GM12878 (cell line): ENCODE measurements at regions not wholly inside any gene's neighbourhood (a gene's known extent, or its start where the extent isn't known, plus 50 kb on each side); places are given as distances from the start of the nearest gene placed in this dataset.
A peak's percentile ranks its signal among the peaks of the same experiment; 100 is the strongest.

ENCODE experiments used
- ATAC-seq: fragments of 200-7000 bp; cut with Tn5 transposase; 3 replicates; pipeline ENCODE4 v1.9.1; 2020; ENCODE audit warnings: mild to moderate bottlenecking, moderate library complexity
- BruUV-seq: library from RNA; stranded (reverse); fragments of 400-500 nt; replicated peaks from 2 replicates; lab custom pipeline; 2021; lab: Mats Ljungman, UMichigan
- CTCF ChIA-PET: fragments of 300-600 bp; sonication (Branson Sonifier 250); formaldehyde crosslinking; extraction: SDS; loops from one replicate; lab custom pipeline; 2021; ENCODE audit warnings: inconsistent platforms; lab: Yijun Ruan, JAX
- POLR2A ChIA-PET: fragments of 350-600 bp; formaldehyde crosslinking; extraction: SDS; loops from one replicate; lab custom pipeline; 2021; ENCODE audit warnings: inconsistent platforms; lab: Charles Lee
- RAD21 ChIA-PET: fragments of 300-600 bp; sonication (Branson Sonifier 250); formaldehyde crosslinking; loops from one replicate; lab custom pipeline; 2023; ENCODE audit warnings: antibody characterized with exemption; ENCODE audit not compliant: unreplicated experiment; lab: Charles Lee
- SMC1A ChIA-PET: fragments of 300-600 bp; sonication (Branson Sonifier 250); formaldehyde crosslinking; loops from one replicate; lab custom pipeline; 2023; ENCODE audit not compliant: unreplicated experiment, uncharacterized antibody; lab: Charles Lee
- DNase-seq: peaks from one replicate; pipeline ENCODE4 v3.0.0-alpha.2; 2011; ENCODE audit warnings: low read depth, low spot score
- FAIRE-seq: peaks from 3 replicates; lab custom pipeline; 2011; peaks lifted over from hg19 to GRCh38; lab: Jason Lieb, UNC
- H2AFZ ChIP-seq: 2 replicates; pipeline ENCODE4 v1.6.0; 2011; ENCODE audit warnings: low read depth, low read length, control low read depth; ENCODE audit not compliant: control insufficient read depth
- H3K27ac ChIP-seq: 2 replicates; pipeline ENCODE4 v1.5.1; 2011; ENCODE audit warnings: control low read depth; ENCODE audit not compliant: control insufficient read depth, insufficient read depth
- H3K27me3 ChIP-seq, 2 experiments: replicated peaks in 1 of 2; 2 replicates each; pipeline versions ENCODE4 v1.6.0 to v1.6.1; 2011; ENCODE audit warnings: low read length in 1 of 2; ENCODE audit not compliant: control insufficient read depth in 2 of 2, insufficient read depth in 2 of 2
- H3K36me3 ChIP-seq, 2 experiments: 2 replicates each; pipeline ENCODE4 v1.5.1; 2011; ENCODE audit warnings: low read length in 1 of 2; ENCODE audit not compliant: control insufficient read depth in 2 of 2, insufficient read depth in 2 of 2
- H3K4me1 ChIP-seq: 2 replicates; pipeline ENCODE4 v1.6.1; 2011; ENCODE audit warnings: mild to moderate bottlenecking, low read length, moderate library complexity, mixed read lengths; ENCODE audit not compliant: control insufficient read depth, insufficient read depth
- H3K4me2 ChIP-seq: 2 replicates; pipeline ENCODE4 v1.6.0; 2011; ENCODE audit warnings: control low read depth; ENCODE audit not compliant: control insufficient read depth, insufficient read depth
- H3K4me3 ChIP-seq: fragments of 200-600 bp; sonication (generic); 2 replicates; pipeline ENCODE4 v1.5.1; 2016
- H3K79me2 ChIP-seq: 2 replicates; pipeline ENCODE4 v1.6.0; 2011; ENCODE audit warnings: low read length; ENCODE audit not compliant: control insufficient read depth, insufficient read depth
- H3K9ac ChIP-seq: 2 replicates; pipeline ENCODE4 v1.8.0; 2011; ENCODE audit warnings: low read length, control low read depth, mixed read lengths; ENCODE audit not compliant: control insufficient read depth, insufficient read depth
- H3K9me3 ChIP-seq: replicated peaks from 3 replicates; pipeline ENCODE4 v1.5.1; 2011; ENCODE audit warnings: mild to moderate bottlenecking, low read length; ENCODE audit not compliant: control insufficient read depth, insufficient read depth
- H4K20me1 ChIP-seq: 2 replicates; pipeline ENCODE4 v1.6.0; 2011; ENCODE audit not compliant: control insufficient read depth, insufficient read depth
- ATF2 ChIP-seq: IDR thresholded peaks from 2 replicates; pipeline ENCODE4 v1.6.1; 2012; ENCODE audit warnings: low read length, inconsistent platforms
- ATF7 ChIP-seq: fragments of 450-650 bp; IDR thresholded peaks from 2 replicates; pipeline ENCODE4 v1.6.1; 2016; ENCODE audit warnings: low read depth, mild to moderate bottlenecking
- BACH1 ChIP-seq: fragments of 450-650 bp; IDR thresholded peaks from 2 replicates; pipeline ENCODE4 v1.6.1; 2017; ENCODE audit warnings: mild to moderate bottlenecking, borderline replicate concordance
- CBX5 ChIP-seq: sonication (generic); IDR thresholded peaks from 2 replicates; pipeline ENCODE4 v1.6.1; 2016; ENCODE audit warnings: low read depth, moderate library complexity, mild to moderate bottlenecking, inconsistent platforms
- CHD1 ChIP-seq: IDR thresholded peaks from 2 replicates; pipeline ENCODE4 v1.6.1; 2012; ENCODE audit warnings: low read depth, low read length, improper control_type of control experiment
- CREB1 ChIP-seq: IDR thresholded peaks from 2 replicates; pipeline ENCODE4 v1.6.1; 2012; ENCODE audit warnings: low read depth, mild to moderate bottlenecking, inconsistent platforms
- DPF2 ChIP-seq: fragments of 450-650 bp; IDR thresholded peaks from 2 replicates; pipeline ENCODE4 v1.6.1; 2017; ENCODE audit warnings: mild to moderate bottlenecking
- EGR1 ChIP-seq, 2 experiments: IDR thresholded peaks; 1 replicate in 1 of 2; 2 replicates in 1 of 2; pipeline ENCODE4 v1.6.1; 2011 to 2012; ENCODE audit warnings: low read depth in 2 of 2, low read length in 2 of 2, borderline replicate concordance in 1 of 2, mild to moderate bottlenecking in 1 of 2, moderate library complexity in 1 of 2
- FOXK2 ChIP-seq: fragments of 450-650 bp; IDR thresholded peaks from 2 replicates; pipeline ENCODE4 v1.6.1; 2017; ENCODE audit warnings: mild to moderate bottlenecking, moderate library complexity
- FOXM1 ChIP-seq: IDR thresholded peaks from 2 replicates; pipeline ENCODE4 v1.6.1; 2012; ENCODE audit warnings: low read depth, mild to moderate bottlenecking, inconsistent platforms, low read length, moderate library complexity
- KDM1A ChIP-seq: fragments of 200-600 bp; sonication (generic); IDR thresholded peaks from 2 replicates; pipeline ENCODE4 v1.6.1; 2016; ENCODE audit warnings: borderline replicate concordance
- MTA3 ChIP-seq: IDR thresholded peaks from 2 replicates; pipeline ENCODE4 v1.6.1; 2012; ENCODE audit warnings: low read length, inconsistent platforms, borderline replicate concordance
- NBN ChIP-seq: fragments of 450-650 bp; IDR thresholded peaks from 2 replicates; pipeline ENCODE4 v1.6.1; 2016
- PAX5 ChIP-seq: IDR thresholded peaks from 2 replicates; pipeline ENCODE4 v1.6.1; 2011; ENCODE audit warnings: low read depth, low read length, borderline replicate concordance
- PBX3 ChIP-seq: IDR thresholded peaks from 2 replicates; pipeline ENCODE4 v1.6.1; 2011; ENCODE audit warnings: mild to moderate bottlenecking, low read depth, low read length, moderate library complexity; ENCODE audit not compliant: insufficient replicate concordance
- POU2F2 ChIP-seq: IDR thresholded peaks from 3 replicates; pipeline ENCODE4 v1.6.1; 2011; ENCODE audit warnings: low read depth, mild to moderate bottlenecking, low read length, borderline replicate concordance
- RUNX3 ChIP-seq: IDR thresholded peaks from 2 replicates; pipeline ENCODE4 v1.6.1; 2012; ENCODE audit warnings: low read length, inconsistent platforms
- SIX5 ChIP-seq: IDR thresholded peaks from 2 replicates; pipeline ENCODE4 v1.6.1; 2011; ENCODE audit warnings: mild to moderate bottlenecking, low read depth, low read length, moderate library complexity; ENCODE audit not compliant: severe bottlenecking
- SKIL ChIP-seq: fragments of 450-650 bp; IDR thresholded peaks from 2 replicates; pipeline ENCODE4 v1.6.1; 2017; ENCODE audit warnings: mild to moderate bottlenecking, low read depth, inconsistent platforms; ENCODE audit not compliant: poor library complexity, severe bottlenecking
- SMAD1 ChIP-seq: fragments of 450-650 bp; IDR thresholded peaks from 2 replicates; pipeline ENCODE4 v1.6.1; 2018; ENCODE audit warnings: mild to moderate bottlenecking, low read depth; ENCODE audit not compliant: partially characterized antibody
- SMAD5 ChIP-seq: IDR thresholded peaks from 2 replicates; pipeline ENCODE4 v1.6.1; 2016; ENCODE audit warnings: antibody characterized with exemption, low read depth
- SMARCA5 ChIP-seq: fragments of 450-650 bp; IDR thresholded peaks from 2 replicates; pipeline ENCODE4 v1.6.1; 2017; ENCODE audit warnings: mild to moderate bottlenecking
- STAT3 ChIP-seq: IDR thresholded peaks from 2 replicates; pipeline ENCODE4 v1.6.1; 2011; ENCODE audit warnings: low read depth, low read length, improper control_type of control experiment
- TCF7 ChIP-seq: IDR thresholded peaks from 2 replicates; pipeline ENCODE4 v1.6.1; 2014; ENCODE audit warnings: antibody characterized with exemption, borderline replicate concordance
- YY1 ChIP-seq: IDR thresholded peaks from 2 replicates; pipeline ENCODE4 v1.6.1; 2011; ENCODE audit warnings: low read depth, mild to moderate bottlenecking, low read length
- WGBS: methylation state at CpG from one replicate; pipeline ENCODE4 v1.1.6; 2016; ENCODE audit warnings: low lambda C conversion rate; ENCODE audit not compliant: insufficient replicate concordance, insufficient coverage; ENCODE audit errors: missing lambda C conversion rate; 5-methylcytosine and 5-hydroxymethylcytosine counted together
- in situ Hi-C: fragments of 300-500 bp; cut with MboI; formaldehyde crosslinking; loops from 9 replicates; pipeline ENCODE4 v1.14.3; 2018; ENCODE audit warnings: mixed read lengths
- intact Hi-C: fragments of 100-400 bp; cut with micrococcal nuclease; formaldehyde crosslinking; loops from one replicate; pipeline ENCODE4 v1.14.2; 2022; ENCODE audit not compliant: unreplicated experiment

GRCh38 chr18:70428439-70428838 is 139.6 kb downstream of the SOCS6 start:
- ATAC-seq (peak; percentile 97), FAIRE-seq (peak; percentile 98), DNase-seq (peak; percentile 41)
- 60% methylated on average over 1 of the region's 1 CpG for WGBS
- intact Hi-C loops (no loop called here), in situ Hi-C loops (no loop called here)
- Histone ChIP-seq H2AFZ (no peak overlapping the region; the same call in 1 of the 2 replicates), H3K79me2 (no peaks in the 10 kb centered on the region), H3K4me2 (peak overlapping the region; percentile 54; the same call in 1 of the 2 replicates), H3K36me3 (no peaks in the 10 kb centered on the region), H3K9me3 (no peaks in the 10 kb centered on the region; the same call in 2 of the 3 replicates), H3K27ac (no peak overlapping the region), H3K27me3 (no peaks in the 10 kb centered on the region), H3K9ac (no peak overlapping the region), H3K4me1 (peaks cover 13% of the 10 kb centered on the region; the same call in 1 of the 2 replicates), H4K20me1 (no peaks in the 10 kb centered on the region), H3K4me3 (no peak overlapping the region)
- ChIA-PET CTCF (no interaction called here), POLR2A (no interaction called here), SMC1A (interaction anchor here (3.9 kb wide), 1 partner anchor 234 kb away, joined by 13 read pairs; no protein-coding TSS in a partner anchor), RAD21 (interaction anchor here (1.4 kb wide), 1 partner anchor 233 kb away, joined by 4 read pairs; no protein-coding TSS in a partner anchor)
- no TSS peak for BruUV-seq
- TF ChIP-seq YY1: no peak
- no peak for TF ChIP-seq CREB1
- no peak for TF ChIP-seq POU2F2
- TF ChIP-seq EGR1 (IDR thresholded peaks at IDR 0.05; ENCODE audit: borderline replicate concordance in 1 of 2, low read depth in 2 of 2, low read length in 2 of 2): no peak
- no peak for TF ChIP-seq TCF7
- peak; percentile 57 for TF ChIP-seq ATF2
- no peak for TF ChIP-seq SKIL
- no peak for TF ChIP-seq PAX5
- TF ChIP-seq MTA3: no peak
- TF ChIP-seq STAT3: no peak
- no peak for TF ChIP-seq CHD1
- no peak for TF ChIP-seq FOXM1
- TF ChIP-seq SMARCA5: no peak
- no peak for TF ChIP-seq FOXK2
- TF ChIP-seq KDM1A: no peak
- no peak for TF ChIP-seq SMAD5
- TF ChIP-seq NBN: no peak
- TF ChIP-seq SMAD1: no peak
- TF ChIP-seq RUNX3: peak; percentile 86
- no peak for TF ChIP-seq BACH1
- no peak for TF ChIP-seq DPF2
- peak; percentile 66; the same call in 1 of the 2 replicates for TF ChIP-seq CBX5
- TF ChIP-seq ATF7: no peak
- no peak for TF ChIP-seq PBX3
- no peak for TF ChIP-seq SIX5
